PC-9 (cell line): ENCODE measurements at regions not wholly inside any gene's neighbourhood (a gene's known extent, or its start where the extent isn't known, plus 50 kb on each side); places are given as distances from the start of the nearest gene placed in this dataset.

ENCODE experiments used
- BruUV-seq: library from RNA; stranded (reverse); fragments of 400-500 nt; replicated peaks from 2 replicates; lab custom pipeline; 2021; lab: Mats Ljungman, UMichigan
- CTCF ChIA-PET: fragments of 300-600 bp; sonication (Branson Sonifier 250); formaldehyde crosslinking; loops from one replicate; lab custom pipeline; 2022; ENCODE audit warnings: antibody characterized with exemption; lab: Charles Lee
- POLR2A ChIA-PET: fragments of 300-600 bp; sonication (Branson Sonifier 250); formaldehyde crosslinking; loops from one replicate; lab custom pipeline; 2022; ENCODE audit warnings: antibody characterized with exemption; ENCODE audit not compliant: unreplicated experiment; lab: Charles Lee
- DNase-seq, 2 experiments: peaks; one replicate each; pipeline versions ENCODE4 v3.0.0 to v3.0.0-alpha.2; 2015 to 2022; ENCODE audit warnings: mixed read lengths in 1 of 2
- H2AFZ ChIP-seq: fragments of 200-600 bp; sonication (generic); 2 replicates; pipeline ENCODE4 v1.8.1; 2017; ENCODE audit warnings: antibody characterized with exemption
- H3F3A ChIP-seq: fragments of 200-600 bp; sonication (generic); 2 replicates; pipeline ENCODE4 v1.8.1; 2017; ENCODE audit warnings: antibody characterized with exemption, mild to moderate bottlenecking, low read depth; ENCODE audit not compliant: insufficient read depth
- H3K27ac ChIP-seq: fragments of 200-600 bp; sonication (generic); 2 replicates; pipeline ENCODE4 v1.6.1; 2016; ENCODE audit warnings: mixed run types
- H3K27me3 ChIP-seq: fragments of 200-600 bp; sonication (generic); 2 replicates; pipeline ENCODE4 v1.6.1; 2016; ENCODE audit warnings: low read depth, mixed run types; ENCODE audit not compliant: insufficient read depth
- H3K36me3 ChIP-seq: fragments of 200-600 bp; sonication (generic); 2 replicates; pipeline ENCODE4 v1.6.1; 2016; ENCODE audit warnings: low read depth, mixed run types
- H3K4me1 ChIP-seq: fragments of 200-600 bp; sonication (generic); replicated peaks from 2 replicates; pipeline ENCODE4 v1.6.1; 2016; ENCODE audit warnings: mixed run types; ENCODE audit not compliant: insufficient read depth
- H3K4me2 ChIP-seq: fragments of 200-600 bp; sonication (generic); 2 replicates; pipeline ENCODE4 v1.6.1; 2017; ENCODE audit warnings: mixed run types
- H3K4me3 ChIP-seq: fragments of 200-600 bp; sonication (generic); 2 replicates; pipeline ENCODE4 v1.6.1; 2016; ENCODE audit warnings: mixed run types
- H3K79me2 ChIP-seq: fragments of 200-600 bp; sonication (generic); 2 replicates; pipeline ENCODE4 v1.6.1; 2017; ENCODE audit warnings: low read depth, mixed run types
- H3K9me2 ChIP-seq: fragments of 200-600 bp; sonication (generic); 2 replicates; pipeline ENCODE4 v1.8.1; 2017; ENCODE audit warnings: mild to moderate bottlenecking; ENCODE audit not compliant: insufficient read depth
- H3K9me3 ChIP-seq: fragments of 200-600 bp; sonication (generic); 2 replicates; pipeline ENCODE4 v1.8.1; 2016; ENCODE audit warnings: low read depth; ENCODE audit not compliant: insufficient read depth
- H4K20me1 ChIP-seq: fragments of 200-600 bp; sonication (generic); 2 replicates; pipeline ENCODE4 v1.8.1; 2017; ENCODE audit not compliant: insufficient read depth
- CTCF ChIP-seq: fragments of 200-600 bp; sonication (generic); conservative IDR thresholded peaks from 2 replicates; pipeline ENCODE4 v1.6.1; 2017; ENCODE audit warnings: mixed run types, antibody characterized with exemption, mild to moderate bottlenecking, moderate library complexity
- EZH2 ChIP-seq: fragments of 200-600 bp; sonication (generic); IDR thresholded peaks from 2 replicates; pipeline ENCODE4 v1.8.0; 2017; ENCODE audit warnings: antibody characterized with exemption, low read depth
- intact Hi-C: fragments of 100-400 bp; cut with micrococcal nuclease; formaldehyde crosslinking; loops from one replicate; pipeline ENCODE4 v1.10.0; 2022; ENCODE audit not compliant: unreplicated experiment

GRCh38 chr14:78088916-78089315 is 81.3 kb upstream of the NRXN3 start:
- no TSS peak for BruUV-seq
- no peak overlapping the region for H2AFZ ChIP-seq
- no peak overlapping the region for H3K27ac ChIP-seq
- DNase-seq = no peak
- H3K79me2 ChIP-seq = no peaks in the 10 kb centered on the region
- no peaks in the 10 kb centered on the region for H3K9me2 ChIP-seq
- intact Hi-C loops = no loop called here
- H3K36me3 ChIP-seq = no peaks in the 10 kb centered on the region
- no peaks in the 10 kb centered on the region for H4K20me1 ChIP-seq
- H3K4me1 ChIP-seq = no peaks in the 10 kb centered on the region
- H3F3A ChIP-seq = no peaks in the 10 kb centered on the region
- H3K27me3 ChIP-seq = peaks cover 86% of the 10 kb centered on the region
- H3K9me3 ChIP-seq = no peaks in the 10 kb centered on the region
- ChIA-PET CTCF (no interaction called here), POLR2A (no interaction called here)
- no peak overlapping the region for H3K4me2 ChIP-seq
- no peak overlapping the region for H3K4me3 ChIP-seq
- TF ChIP-seq CTCF = no peak
- TF ChIP-seq EZH2 = no peak

DNA sequence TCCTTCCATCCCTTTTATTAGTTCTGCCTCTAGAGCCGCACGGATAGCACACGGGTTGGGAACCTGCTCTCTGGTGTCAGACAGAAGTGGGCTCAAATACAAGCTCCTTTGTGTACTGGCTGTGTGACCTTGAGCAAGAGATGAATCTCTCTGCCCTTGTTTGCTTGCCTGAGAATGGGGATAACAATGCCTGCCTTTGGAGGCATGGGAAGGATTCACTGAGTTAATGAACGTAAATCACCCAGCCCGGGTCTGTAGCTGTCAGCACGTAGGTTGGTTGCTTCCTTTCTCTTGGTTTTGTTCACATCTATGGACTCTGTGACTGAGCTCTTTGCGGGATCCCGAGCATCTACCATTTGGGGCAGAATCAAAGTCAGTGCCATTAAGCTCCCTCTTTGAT is 79.3 kb upstream of the NRXN3 start:
- H3K9me3 ChIP-seq = no peaks in the 10 kb centered on the region
- POLR2A ChIA-PET = no interaction called here
- peaks cover 85% of the 10 kb centered on the region for H3K27me3 ChIP-seq
- BruUV-seq = no TSS peak
- no peak overlapping the region for H3K4me2 ChIP-seq
- no peaks in the 10 kb centered on the region for H3F3A ChIP-seq
- no peaks in the 10 kb centered on the region for H3K79me2 ChIP-seq
- TF ChIP-seq EZH2 (no peak), CTCF (no peak)
- no peak overlapping the region for H2AFZ ChIP-seq
- no peak overlapping the region for H3K4me3 ChIP-seq
- no peaks in the 10 kb centered on the region for H3K4me1 ChIP-seq
- DNase-seq = no peak
- no peaks in the 10 kb centered on the region for H3K36me3 ChIP-seq
- no peaks in the 10 kb centered on the region for H3K9me2 ChIP-seq
- CTCF ChIA-PET = no interaction called here
- H3K27ac ChIP-seq = no peak overlapping the region
- H4K20me1 ChIP-seq = no peaks in the 10 kb centered on the region
- intact Hi-C loops = no loop called here

DNA sequence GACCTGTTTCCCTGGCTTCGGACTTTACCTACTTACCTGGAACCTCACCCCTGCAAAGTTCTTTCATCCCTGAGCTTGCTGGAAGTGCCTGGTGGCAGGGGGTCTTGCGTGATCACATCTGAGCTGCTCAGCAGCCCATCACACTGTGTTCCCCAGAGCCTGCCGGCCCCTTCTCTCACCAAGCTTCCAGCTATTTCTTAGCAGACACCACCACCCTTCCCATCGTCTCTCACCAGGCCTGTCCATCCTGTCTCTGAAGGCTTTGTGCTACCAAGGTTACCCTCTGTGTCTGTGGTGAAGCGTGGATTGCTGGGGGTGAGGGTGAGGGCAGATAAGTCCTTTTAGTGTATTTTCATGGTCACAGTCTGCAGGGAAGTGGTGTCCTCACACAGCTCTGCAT is 78.8 kb upstream of the NRXN3 start:
- H3K9me2 ChIP-seq = no peaks in the 10 kb centered on the region
- H3K36me3 ChIP-seq = no peaks in the 10 kb centered on the region
- no peak overlapping the region for H3K4me3 ChIP-seq
- no peaks in the 10 kb centered on the region for H3K9me3 ChIP-seq
- TF ChIP-seq EZH2 = no peak
- no peak for TF ChIP-seq CTCF
- H3K27me3 ChIP-seq = peaks cover 80% of the 10 kb centered on the region
- intact Hi-C loops = no loop called here
- no peak overlapping the region for H3K27ac ChIP-seq
- DNase-seq = no peak
- H4K20me1 ChIP-seq = no peaks in the 10 kb centered on the region
- H3K79me2 ChIP-seq = no peaks in the 10 kb centered on the region
- no peaks in the 10 kb centered on the region for H3K4me1 ChIP-seq
- ChIA-PET CTCF (no interaction called here), POLR2A (no interaction called here)
- BruUV-seq = no TSS peak
- H2AFZ ChIP-seq = no peak overlapping the region
- H3K4me2 ChIP-seq = no peak overlapping the region
- no peaks in the 10 kb centered on the region for H3F3A ChIP-seq
